Stimulated activated effector memory CD8-positive, alpha-beta T cell treated with anti-CD3 and anti-CD28 coated beads, Interleukin-12 subunit alpha, Interleukin-12 subunit beta, amount 100 ng/mL, for 72 hours (primary cell): ENCODE measurements at regions not wholly inside any gene's neighbourhood (a gene's known extent, or its start where the extent isn't known, plus 50 kb on each side); places are given as distances from the start of the nearest gene placed in this dataset.
"Not testable (repeated sequence)": the region's sequence is repeated elsewhere in the genome, so short reads cannot be mapped to it uniquely, and the experiment has no call there.

Experiments used
- ATAC-seq: fragments of 150-1000 bp; cut with Tn5 transposase; 2 replicates; pipeline ENCODE4 v1.10.0; 2021
- DNase-seq, 2 donors: peaks; one replicate each; pipeline ENCODE4 v3.0.0; 2021 to 2022; ENCODE audit warnings: low spot score in 2 of 2
- H3K27ac Mint-ChIP-seq: one replicate; pipeline ENCODE4 v1.8.0; 2022; ENCODE audit warnings: mild to moderate bottlenecking, mixed read lengths
- H3K36me3 Mint-ChIP-seq: one replicate; pipeline ENCODE4 v1.8.0; 2022; ENCODE audit warnings: mild to moderate bottlenecking, mixed read lengths
- H3K4me1 Mint-ChIP-seq: one replicate; pipeline ENCODE4 v1.8.0; 2022; ENCODE audit warnings: mixed read lengths
- H3K4me3 Mint-ChIP-seq: one replicate; pipeline ENCODE4 v1.8.0; 2022; ENCODE audit warnings: mild to moderate bottlenecking, mixed read lengths
- H3K9me3 Mint-ChIP-seq: one replicate; pipeline ENCODE4 v1.8.0; 2022; ENCODE audit warnings: mixed read lengths

DNA sequence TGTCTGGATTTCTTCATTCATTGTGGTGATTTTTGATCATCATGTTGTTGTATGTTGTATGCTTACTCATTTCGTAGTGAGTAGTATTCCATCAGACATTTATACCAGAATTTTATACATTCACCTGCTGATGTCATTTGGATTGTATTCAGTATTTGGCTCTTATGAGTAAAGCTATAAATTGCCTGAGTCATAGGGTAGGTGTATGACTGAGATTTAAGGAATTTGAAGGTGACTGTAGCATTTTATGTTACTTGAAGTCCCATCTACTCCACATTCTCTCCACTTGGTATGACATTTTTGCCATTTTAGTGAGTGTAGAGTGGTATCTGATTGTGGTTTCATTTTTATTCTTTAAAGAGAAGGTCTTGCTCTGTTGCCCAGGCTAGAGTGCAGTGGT lies 548.2 kb downstream of the TBC1D22A start:
- Mint-ChIP-seq H3K4me1 (peaks cover 5% of the 10 kb centered on the region), H3K36me3 (no peaks in the 10 kb centered on the region), H3K27ac (no peak overlapping the region), H3K9me3 (peaks cover 5% of the 10 kb centered on the region), H3K4me3 (no peak overlapping the region)
- ATAC-seq (no peak), DNase-seq (no peak)

DNA sequence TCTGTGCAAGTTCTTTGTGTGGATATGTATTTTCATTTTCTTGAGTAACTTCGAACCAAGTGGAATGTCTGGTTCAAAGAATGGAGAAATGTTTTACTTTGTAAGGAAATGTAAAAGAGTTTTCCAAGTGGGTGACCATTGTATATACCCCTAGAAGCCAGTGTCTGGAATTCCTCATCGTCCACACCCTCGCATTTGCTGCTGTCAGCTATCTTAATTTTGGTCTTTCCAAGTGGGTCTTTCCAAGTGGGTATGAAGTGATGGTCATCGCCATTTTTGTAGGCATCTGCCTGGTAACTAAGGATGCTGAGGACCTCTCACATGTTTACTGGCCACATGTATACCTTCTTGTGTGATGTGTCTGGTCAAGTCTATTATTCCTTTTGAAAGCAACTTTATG lies 547.5 kb downstream of the TBC1D22A start:
- no peak for ATAC-seq
- H3K4me3 Mint-ChIP-seq = no peak overlapping the region
- H3K9me3 Mint-ChIP-seq = peaks cover 5% of the 10 kb centered on the region
- DNase-seq = no peak
- H3K36me3 Mint-ChIP-seq = no peaks in the 10 kb centered on the region
- no peak overlapping the region for H3K27ac Mint-ChIP-seq
- peaks cover 5% of the 10 kb centered on the region for H3K4me1 Mint-ChIP-seq

DNA sequence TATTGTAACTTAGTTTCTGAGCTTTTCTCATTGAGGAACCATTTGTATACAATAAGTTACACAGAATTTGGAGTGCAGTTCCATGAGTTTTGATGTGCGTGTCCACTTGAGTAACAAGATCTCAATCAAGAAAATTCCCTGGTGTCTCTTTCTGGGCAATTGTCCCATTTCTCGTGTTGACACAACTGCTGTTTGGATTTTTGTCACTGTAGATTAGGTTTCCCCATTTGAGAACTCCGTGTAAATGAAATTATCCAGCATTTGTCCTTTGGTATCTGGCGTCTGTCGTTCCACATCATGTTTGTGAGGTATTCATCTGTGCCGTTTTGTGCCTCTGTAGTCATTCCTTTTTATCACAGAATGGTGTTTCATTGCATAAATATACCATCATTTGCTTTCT lies 547.0 kb downstream of the TBC1D22A start:
- ATAC-seq (no peak), DNase-seq (no peak)
- no peaks in the 10 kb centered on the region for H3K36me3 Mint-ChIP-seq
- H3K4me3 Mint-ChIP-seq = no peak overlapping the region
- no peak overlapping the region for H3K27ac Mint-ChIP-seq
- peaks cover 5% of the 10 kb centered on the region for H3K9me3 Mint-ChIP-seq
- peaks cover 5% of the 10 kb centered on the region for H3K4me1 Mint-ChIP-seq

DNA sequence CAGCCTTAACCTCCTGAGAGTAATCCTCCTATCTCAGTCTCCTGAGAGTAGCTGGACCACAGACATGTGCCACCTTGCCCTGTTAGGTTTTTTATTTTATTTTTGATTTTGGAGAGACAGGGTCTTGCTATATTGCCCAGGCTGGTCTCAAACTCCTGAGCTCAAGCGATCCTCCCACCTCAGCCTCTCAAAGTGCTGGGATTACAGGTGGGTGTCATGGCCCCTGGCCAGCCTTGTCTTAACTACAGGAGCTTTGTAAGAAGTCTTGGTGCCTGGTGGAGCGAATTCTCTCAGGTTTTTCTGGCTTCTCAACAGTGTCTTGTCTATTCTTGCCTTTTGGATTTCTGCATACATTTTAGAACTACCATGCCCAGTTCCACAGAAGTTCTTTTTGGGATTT lies 546.4 kb downstream of the TBC1D22A start:
- ATAC-seq = no peak
- peaks cover 5% of the 10 kb centered on the region for H3K4me1 Mint-ChIP-seq
- H3K9me3 Mint-ChIP-seq = peaks cover 5% of the 10 kb centered on the region
- no peak overlapping the region for H3K4me3 Mint-ChIP-seq
- no peak overlapping the region for H3K27ac Mint-ChIP-seq
- H3K36me3 Mint-ChIP-seq = no peaks in the 10 kb centered on the region
- DNase-seq = no peak

DNA sequence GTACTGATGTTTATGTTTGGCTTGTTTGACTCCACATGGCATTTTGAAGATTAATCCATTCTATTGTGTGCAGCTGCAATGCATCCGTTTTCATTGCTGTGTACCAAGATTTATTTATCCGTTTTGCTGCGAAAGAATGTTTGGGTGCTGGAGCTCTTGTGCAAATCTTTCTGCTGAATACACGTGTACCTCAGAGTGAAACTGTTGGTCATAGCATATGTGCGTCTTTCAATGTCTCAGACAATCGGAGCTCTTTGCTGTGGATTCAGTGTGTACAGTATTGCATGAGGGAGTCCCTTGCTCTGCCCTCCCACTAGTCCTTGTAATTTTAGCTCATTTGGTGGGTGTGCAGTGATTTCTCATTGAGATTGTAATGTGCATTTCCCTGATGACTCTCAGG lies 545.4 kb downstream of the TBC1D22A start:
- ATAC-seq (no peak), DNase-seq (no peak)
- no peak overlapping the region for H3K4me3 Mint-ChIP-seq
- no peak overlapping the region for H3K27ac Mint-ChIP-seq
- H3K36me3 Mint-ChIP-seq = no peaks in the 10 kb centered on the region
- peaks cover 5% of the 10 kb centered on the region for H3K4me1 Mint-ChIP-seq
- peaks cover 5% of the 10 kb centered on the region for H3K9me3 Mint-ChIP-seq

DNA sequence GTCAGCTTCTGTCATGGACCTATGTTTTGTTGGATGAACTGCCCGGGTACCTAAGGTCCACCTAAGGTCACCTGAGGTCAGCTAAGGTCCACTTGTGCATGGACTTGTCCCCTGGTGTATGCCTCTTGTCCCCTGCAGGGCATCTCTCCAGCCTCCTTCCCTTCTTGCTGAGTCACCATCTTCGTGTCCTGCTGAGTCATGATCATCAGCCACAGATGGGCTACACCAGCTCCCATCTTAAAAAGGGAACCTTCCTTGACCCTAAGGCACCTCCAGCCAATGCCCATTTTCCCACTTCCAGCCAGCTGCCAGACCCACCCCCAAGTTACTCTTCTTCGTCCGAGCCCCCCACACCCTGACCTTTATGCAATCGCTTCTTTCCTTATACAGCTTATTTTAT lies 544.9 kb downstream of the TBC1D22A start:
- no peak overlapping the region for H3K27ac Mint-ChIP-seq
- H3K4me1 Mint-ChIP-seq = peaks cover 5% of the 10 kb centered on the region
- H3K9me3 Mint-ChIP-seq = peaks cover 5% of the 10 kb centered on the region
- H3K4me3 Mint-ChIP-seq = no peak overlapping the region
- H3K36me3 Mint-ChIP-seq = no peaks in the 10 kb centered on the region
- ATAC-seq = no peak
- no peak for DNase-seq

DNA sequence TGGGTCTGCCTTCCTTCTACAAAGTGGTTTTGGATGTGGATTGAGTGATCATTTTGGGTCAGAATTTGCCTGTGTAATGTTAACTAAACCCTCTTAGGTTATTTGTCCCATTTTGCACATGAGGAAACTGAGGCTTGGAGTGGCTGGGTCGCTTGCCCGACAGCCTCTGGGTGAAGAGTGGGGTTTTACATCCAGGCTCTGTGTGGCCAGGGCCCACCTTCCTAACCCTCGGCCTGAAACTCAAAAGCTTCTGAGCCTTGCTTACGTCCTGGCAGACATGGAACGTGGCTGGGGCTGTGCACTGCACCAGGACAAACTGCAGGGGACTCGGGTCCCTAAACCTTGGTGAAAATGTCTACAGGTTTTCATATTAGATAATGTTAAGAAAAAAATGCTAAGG lies 542.4 kb downstream of the TBC1D22A start:
- H3K4me3 Mint-ChIP-seq = no peak overlapping the region

DNA sequence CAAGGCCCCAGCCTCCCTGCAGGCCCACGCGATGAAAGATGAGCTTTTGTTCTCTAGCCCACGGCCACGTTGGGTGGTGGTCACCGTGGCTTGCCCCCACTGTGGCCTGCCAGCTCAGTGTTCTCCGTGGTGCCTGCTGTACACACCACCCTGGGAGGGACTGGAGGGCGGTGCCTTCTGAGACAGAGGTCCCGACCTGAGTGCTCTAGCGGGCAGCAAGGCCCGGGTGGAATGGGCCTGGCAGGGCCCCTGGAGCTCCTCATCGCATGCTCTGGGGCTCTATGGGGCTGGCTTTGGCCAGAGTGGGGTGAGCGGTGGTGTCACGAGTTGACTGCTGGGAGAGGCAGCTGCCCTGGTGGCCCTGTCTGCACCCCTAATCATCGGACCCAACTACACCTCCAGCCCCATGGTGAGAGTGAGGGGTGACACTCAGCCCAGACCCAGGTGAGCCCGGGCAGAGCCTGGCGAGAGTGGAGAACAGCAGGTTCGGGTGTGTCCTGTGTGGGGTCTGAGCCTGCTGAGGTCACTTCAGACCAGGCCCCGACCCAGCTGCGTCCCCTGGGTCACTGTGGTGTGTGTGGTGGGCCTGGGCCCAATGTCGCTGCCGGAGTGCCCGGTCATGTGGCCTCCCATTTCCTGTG lies 541.9 kb downstream of the TBC1D22A start:
- H3K36me3 Mint-ChIP-seq = no peaks in the 10 kb centered on the region
- no peak for DNase-seq
- H3K4me3 Mint-ChIP-seq = no peak overlapping the region
- peaks cover 5% of the 10 kb centered on the region for H3K4me1 Mint-ChIP-seq
- no peak for ATAC-seq
- H3K27ac Mint-ChIP-seq = no peak overlapping the region
- H3K9me3 Mint-ChIP-seq = peaks cover 2% of the 10 kb centered on the region

More for the DNA sequence above, 542.4 kb downstream of the TBC1D22A start:
- peaks cover 2% of the 10 kb centered on the region for H3K9me3 Mint-ChIP-seq
- ATAC-seq = no peak
- no peaks in the 10 kb centered on the region for H3K36me3 Mint-ChIP-seq
- H3K27ac Mint-ChIP-seq = no peak overlapping the region
- no peak for DNase-seq
- H3K4me1 Mint-ChIP-seq = peaks cover 5% of the 10 kb centered on the region

DNA sequence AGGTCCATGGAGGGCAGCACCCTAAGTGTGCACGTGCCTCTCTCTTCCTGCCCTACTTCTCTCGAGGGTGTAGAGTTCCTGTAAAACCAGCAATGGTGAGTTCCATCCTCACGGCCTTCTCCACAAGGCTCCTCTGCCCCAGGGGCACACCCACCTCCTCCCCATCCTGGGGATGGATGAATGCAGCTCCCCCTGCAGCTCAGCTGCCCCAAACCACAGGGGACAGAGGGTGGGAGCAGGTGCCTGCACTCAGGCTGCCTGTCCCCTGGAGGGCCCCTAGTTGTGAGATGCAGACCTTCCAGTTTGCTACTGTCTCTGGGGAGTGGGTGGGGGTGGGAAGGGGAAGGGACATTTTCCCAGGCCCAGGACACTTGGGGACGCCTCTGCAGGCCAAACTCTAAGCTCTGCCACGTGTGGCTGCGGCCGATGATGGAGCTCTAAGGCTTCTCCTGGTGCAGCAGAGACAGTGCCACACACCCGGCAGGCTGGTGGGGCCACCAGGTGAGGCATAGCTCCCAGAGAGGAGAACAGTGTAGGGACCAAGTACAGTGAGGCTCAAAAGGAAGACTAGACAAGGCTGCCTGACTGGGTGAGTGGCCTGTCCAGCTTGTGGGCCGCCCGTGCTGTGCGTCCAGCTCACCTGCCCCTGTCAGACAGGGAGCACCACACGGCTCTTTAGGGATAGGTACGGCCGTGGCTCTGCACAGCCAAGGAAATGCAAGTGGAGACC lies 540.9 kb downstream of the TBC1D22A start:
- peaks cover 5% of the 10 kb centered on the region for H3K4me1 Mint-ChIP-seq
- H3K4me3 Mint-ChIP-seq = no peak overlapping the region
- DNase-seq = no peak
- no peaks in the 10 kb centered on the region for H3K36me3 Mint-ChIP-seq
- H3K9me3 Mint-ChIP-seq = peaks cover 2% of the 10 kb centered on the region
- no peak for ATAC-seq
- H3K27ac Mint-ChIP-seq = no peak overlapping the region

DNA sequence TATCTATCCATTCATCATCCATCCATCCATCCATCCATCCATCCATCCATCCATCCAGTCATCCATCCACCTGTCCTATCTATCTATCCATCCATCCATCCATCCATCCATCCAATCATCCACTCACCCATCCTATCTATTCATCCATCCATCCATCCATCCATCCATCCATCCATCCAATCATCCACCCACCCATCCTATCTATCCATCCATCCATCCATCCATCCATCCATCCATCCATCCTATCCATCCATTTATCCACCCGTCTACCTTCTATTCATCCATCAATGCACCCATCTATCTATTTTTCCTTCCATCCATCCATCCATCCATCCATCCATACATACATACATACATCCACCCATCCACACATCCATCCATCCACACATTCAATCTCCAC lies 540.1 kb downstream of the TBC1D22A start:
- not testable (repeated sequence) for DNase-seq, H3K9me3 Mint-ChIP-seq, H3K36me3 Mint-ChIP-seq, H3K27ac Mint-ChIP-seq, H3K4me1 Mint-ChIP-seq, H3K4me3 Mint-ChIP-seq, ATAC-seq

DNA sequence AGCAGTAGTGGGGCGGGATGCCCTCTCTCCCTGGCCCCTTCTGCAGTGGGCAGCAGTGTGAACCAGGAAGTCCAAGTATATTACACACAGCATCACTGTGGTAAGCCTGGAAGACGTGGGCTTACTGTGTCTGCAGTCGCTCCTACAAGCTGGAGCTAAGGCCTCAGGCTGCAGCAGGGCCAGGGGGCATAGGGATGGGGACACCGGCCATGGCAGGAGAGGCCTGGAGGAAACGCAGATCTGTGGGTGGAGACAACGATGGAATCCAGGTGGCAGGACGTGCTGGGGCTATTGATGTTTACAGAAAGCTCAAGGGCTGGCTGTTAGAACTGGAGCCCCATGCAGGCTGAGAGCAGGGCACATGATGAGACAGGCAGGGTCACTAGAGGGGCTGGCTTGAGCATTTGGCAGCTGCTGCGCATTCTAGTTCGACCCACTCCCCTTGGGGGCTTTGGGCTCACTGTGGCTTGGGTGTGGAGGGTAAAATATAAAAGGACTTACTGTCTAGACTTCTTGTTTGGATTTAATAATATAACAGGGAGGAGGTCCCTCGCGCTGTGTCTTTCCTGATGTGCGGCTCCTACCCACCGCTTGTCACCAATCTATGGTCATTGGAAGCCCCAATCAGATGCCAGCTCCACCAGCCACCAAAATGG lies 539.5 kb downstream of the TBC1D22A start:
- peaks cover 1% of the 10 kb centered on the region for H3K9me3 Mint-ChIP-seq
- ATAC-seq (no peak), DNase-seq (no peak)
- H3K27ac Mint-ChIP-seq = no peak overlapping the region
- no peak overlapping the region for H3K4me3 Mint-ChIP-seq
- no peaks in the 10 kb centered on the region for H3K36me3 Mint-ChIP-seq
- H3K4me1 Mint-ChIP-seq = peaks cover under 1% of the 10 kb centered on the region

DNA sequence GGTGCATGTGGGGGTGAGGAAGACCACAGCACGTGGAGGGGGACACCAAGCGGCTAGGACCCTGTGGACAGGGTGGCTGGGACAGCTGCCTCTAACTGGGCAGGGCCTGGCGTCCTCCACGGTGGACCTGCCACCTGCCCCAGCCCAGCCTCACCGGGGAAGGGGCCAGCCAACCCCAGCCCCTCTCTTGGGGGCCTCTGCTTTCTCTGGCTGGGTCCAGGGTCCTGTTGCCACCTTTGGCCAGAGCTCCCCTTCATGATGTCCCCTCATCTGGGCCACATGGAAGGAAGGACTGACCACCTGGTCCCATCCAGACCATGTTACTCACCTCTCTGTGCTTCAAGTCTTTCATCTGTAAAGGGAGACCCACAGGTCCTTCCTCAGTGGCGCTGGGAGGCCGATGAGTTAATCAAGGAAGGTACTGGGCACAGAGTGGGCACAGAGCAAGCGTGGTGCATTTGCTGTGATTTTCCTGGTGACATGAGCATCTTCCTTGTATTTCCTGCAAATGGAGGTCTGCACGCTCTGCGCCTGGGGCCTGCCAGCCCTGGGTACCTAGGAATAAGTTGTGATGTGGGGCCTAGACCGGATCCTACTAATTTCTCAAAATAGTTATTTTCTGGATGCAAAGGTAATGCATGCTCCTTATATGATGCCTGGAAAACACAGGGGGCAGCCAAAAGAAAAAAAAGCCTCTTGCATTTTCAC lies 538.4 kb downstream of the TBC1D22A start:
- no peak for ATAC-seq
- Mint-ChIP-seq H3K4me1 (no peaks in the 10 kb centered on the region), H3K9me3 (no peaks in the 10 kb centered on the region), H3K4me3 (no peak overlapping the region), H3K36me3 (no peaks in the 10 kb centered on the region), H3K27ac (no peak overlapping the region)
- DNase-seq = no peak

DNA sequence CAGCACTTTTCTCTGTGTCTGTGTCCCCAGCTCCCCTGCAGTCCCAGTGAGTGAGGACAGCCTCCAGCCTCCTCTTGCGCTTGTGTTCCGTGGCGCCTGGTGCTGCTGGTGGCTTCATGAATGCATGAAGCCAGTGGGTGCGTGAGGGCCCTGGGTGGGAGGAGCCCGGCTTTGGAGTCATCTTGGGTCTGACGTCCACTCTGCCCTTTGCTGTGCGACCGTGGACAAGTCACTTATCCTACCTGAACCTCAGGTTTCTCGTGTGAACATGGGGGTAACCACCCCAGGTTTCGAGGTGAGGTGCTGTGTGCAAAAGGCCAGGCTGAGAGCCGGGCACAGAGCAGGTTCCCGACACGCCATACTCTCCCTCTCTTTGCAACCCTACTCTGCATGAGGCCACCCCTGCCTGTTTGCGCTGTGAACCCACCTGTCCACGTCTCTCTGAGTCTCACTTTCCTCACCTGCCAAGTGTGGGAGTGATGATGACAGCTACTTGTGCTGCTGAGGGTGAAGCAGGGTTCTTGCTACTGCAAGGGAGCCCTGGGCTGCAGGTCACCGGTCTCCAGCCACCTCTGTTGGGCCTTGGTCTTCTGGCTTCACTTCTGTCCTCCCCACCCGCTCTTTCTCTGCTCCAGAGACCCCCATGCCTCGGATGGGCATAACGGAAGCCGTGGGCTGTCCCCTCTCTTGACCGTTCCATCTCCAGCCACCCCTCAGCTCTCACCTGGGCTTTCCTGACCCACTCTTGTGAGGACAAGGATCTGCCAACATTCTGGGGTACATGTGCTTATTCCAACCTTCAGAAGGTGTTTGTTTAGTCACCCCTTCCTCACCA lies 537.6 kb downstream of the TBC1D22A start:
- H3K9me3 Mint-ChIP-seq = no peaks in the 10 kb centered on the region
- ATAC-seq (no peak), DNase-seq (no peak)
- no peaks in the 10 kb centered on the region for H3K36me3 Mint-ChIP-seq
- H3K27ac Mint-ChIP-seq = no peak overlapping the region
- no peaks in the 10 kb centered on the region for H3K4me1 Mint-ChIP-seq
- H3K4me3 Mint-ChIP-seq = no peak overlapping the region

DNA sequence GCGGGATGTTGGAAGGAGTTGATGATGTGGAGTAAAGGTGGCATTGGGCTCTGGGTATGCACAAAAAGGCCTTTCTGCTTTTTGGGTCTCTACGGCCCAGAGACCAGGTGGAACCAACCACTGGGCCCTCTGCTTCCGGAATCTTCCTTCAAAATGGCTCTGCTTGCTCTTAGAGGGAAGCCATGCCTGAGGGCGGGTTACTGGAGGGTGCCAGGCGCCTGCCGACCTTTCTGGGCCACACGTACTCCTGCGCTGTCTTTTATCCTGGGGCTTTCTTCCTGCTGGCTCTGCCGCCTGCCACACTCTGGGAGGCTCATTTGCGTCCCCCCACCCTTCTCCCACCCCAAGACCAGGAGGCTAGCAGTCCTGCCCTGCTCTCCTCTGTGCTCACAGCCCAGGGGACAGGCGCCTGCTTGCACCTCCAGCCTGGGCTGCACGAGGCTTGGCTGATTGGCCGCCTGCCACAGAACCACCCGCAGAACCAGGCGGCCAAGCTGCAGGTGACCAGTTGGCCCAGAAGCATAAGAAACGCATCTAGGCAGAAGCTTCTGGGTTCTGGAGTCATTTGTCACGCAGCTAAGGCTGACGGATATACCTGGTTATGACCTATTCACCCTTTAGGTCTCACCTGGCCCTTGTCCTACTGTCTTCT lies 536.9 kb downstream of the TBC1D22A start:
- no peak for ATAC-seq
- no peaks in the 10 kb centered on the region for H3K36me3 Mint-ChIP-seq

More for the DNA sequence above, 536.9 kb downstream of the TBC1D22A start:
- H3K9me3 Mint-ChIP-seq = no peaks in the 10 kb centered on the region
- no peak for DNase-seq
- H3K27ac Mint-ChIP-seq = no peak overlapping the region
- H3K4me1 Mint-ChIP-seq = no peaks in the 10 kb centered on the region
- no peak overlapping the region for H3K4me3 Mint-ChIP-seq
